Adipocyte (in vitro differentiated cells): ENCODE measurements at regions not wholly inside any gene's neighbourhood (a gene's known extent, or its start where the extent isn't known, plus 50 kb on each side); places are given as distances from the start of the nearest gene placed in this dataset.

Experiments
- DNase-seq: peaks from one replicate; pipeline ENCODE4 v3.0.0-alpha.2; 2015; ENCODE audit warnings: low read depth
- H3K27me3 ChIP-seq: replicated peaks from 2 replicates; pipeline ENCODE4 v1.7.0; 2013; ENCODE audit warnings: mild to moderate bottlenecking, low read length, moderate library complexity; ENCODE audit not compliant: control insufficient read depth, insufficient read depth
- H3K36me3 ChIP-seq: 2 replicates; pipeline ENCODE4 v1.7.0; 2013; ENCODE audit warnings: low read length, mild to moderate bottlenecking, moderate library complexity; ENCODE audit not compliant: control insufficient read depth, insufficient read depth, severe bottlenecking
- H3K4me1 ChIP-seq: 2 replicates; pipeline ENCODE4 v1.7.0; 2013; ENCODE audit warnings: mild to moderate bottlenecking, low read length, moderate library complexity; ENCODE audit not compliant: control insufficient read depth, insufficient read depth
- H3K4me3 ChIP-seq: 2 replicates; pipeline ENCODE4 v1.7.0; 2013; ENCODE audit warnings: mild to moderate bottlenecking, low read length, moderate library complexity
- H3K9ac ChIP-seq: 2 replicates; pipeline ENCODE4 v1.7.0; 2013; ENCODE audit warnings: mild to moderate bottlenecking, low read length, moderate library complexity
- H3K9me3 ChIP-seq: 2 replicates; pipeline ENCODE4 v1.7.0; 2013; ENCODE audit warnings: mild to moderate bottlenecking, low read length, moderate library complexity; ENCODE audit not compliant: control insufficient read depth

DNA sequence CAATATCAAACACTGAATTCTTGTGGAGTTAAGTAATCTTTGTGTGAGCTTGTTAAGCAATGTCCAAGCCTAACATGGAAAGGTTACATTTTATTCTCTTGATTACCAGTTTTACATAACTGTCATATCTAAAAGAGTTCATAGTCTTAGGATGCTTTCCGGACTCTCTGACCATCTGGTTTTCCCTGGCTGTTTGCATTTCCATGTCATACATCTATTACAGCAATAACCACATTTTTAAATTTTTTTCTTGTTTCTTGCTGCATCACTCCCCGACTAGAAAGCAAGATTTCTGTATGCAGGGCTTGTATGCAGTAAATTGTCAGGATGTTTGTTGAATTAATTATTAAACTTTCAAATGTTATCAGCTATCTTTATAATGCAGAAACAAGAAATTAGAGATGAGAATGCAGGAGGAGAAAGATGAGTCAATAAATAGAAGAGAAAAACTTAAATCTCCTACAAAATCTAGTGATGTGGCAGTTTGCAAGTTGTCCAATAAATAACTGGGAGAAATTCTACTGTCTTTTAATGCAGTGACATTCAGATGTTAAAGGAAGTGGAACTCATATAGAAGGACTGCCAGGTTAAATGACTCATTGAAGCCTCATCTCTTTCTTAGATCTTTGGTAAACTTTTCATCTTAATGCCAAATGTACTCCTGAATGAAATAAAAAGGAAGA is 179.6 kb upstream of the SGCD start:
- Histone ChIP-seq H3K36me3 (no peaks in the 10 kb centered on the region), H3K4me3 (no peak overlapping the region), H3K27me3 (no peaks in the 10 kb centered on the region), H3K9ac (no peak overlapping the region), H3K9me3 (peaks cover 11% of the 10 kb centered on the region), H3K4me1 (peaks cover 12% of the 10 kb centered on the region)
- DNase-seq, result peak; percentile 80

DNA sequence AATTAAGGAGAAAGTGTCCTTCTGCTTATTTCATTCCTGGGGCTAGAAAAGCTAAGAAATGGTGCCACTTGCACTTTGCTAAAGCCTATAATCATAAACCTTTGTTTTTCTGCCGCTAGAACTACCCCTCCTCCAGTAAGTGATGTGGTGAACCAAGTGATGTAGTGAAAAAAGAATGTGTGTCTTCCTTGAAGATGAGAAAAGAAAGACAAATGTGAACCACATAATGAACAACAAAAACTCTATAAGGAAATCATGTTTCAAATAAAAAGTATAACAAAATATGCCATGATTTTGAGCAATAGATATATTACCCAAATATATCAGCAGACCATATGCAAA is 179.0 kb upstream of the SGCD start:
- DNase-seq, result peak; percentile 40
- H3K9ac ChIP-seq, result no peak overlapping the region
- H3K4me1 ChIP-seq, result peaks cover 12% of the 10 kb centered on the region
- H3K27me3 ChIP-seq, result no peaks in the 10 kb centered on the region
- H3K4me3 ChIP-seq, result no peak overlapping the region
- peaks cover 5% of the 10 kb centered on the region for H3K9me3 ChIP-seq
- H3K36me3 ChIP-seq, result no peaks in the 10 kb centered on the region

DNA sequence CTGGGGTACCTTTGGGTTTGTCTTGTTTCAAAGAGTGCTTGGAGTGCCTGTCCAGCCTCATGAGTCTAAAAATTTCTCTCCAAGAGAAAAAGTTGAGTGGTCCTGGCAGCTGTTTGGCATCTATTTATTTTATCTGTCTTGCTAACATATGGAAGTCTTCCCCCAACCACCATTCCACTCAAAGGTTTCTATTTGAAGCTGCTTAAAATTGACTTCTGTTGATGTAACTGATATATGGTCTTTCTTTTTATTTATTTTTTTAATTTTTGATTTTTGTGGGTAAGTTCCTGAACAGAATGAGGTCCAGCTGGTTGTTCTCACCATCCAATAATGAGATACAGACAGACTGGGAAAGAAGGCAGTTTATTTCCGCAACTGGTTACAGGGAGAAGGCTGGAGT is 178.7 kb upstream of the SGCD start:
- no peak overlapping the region for H3K4me3 ChIP-seq
- no peak overlapping the region for H3K9ac ChIP-seq
- H3K9me3 ChIP-seq, result peaks cover 2% of the 10 kb centered on the region
- DNase-seq, result peak; percentile 61
- no peaks in the 10 kb centered on the region for H3K36me3 ChIP-seq
- peaks cover 12% of the 10 kb centered on the region for H3K4me1 ChIP-seq
- no peaks in the 10 kb centered on the region for H3K27me3 ChIP-seq

DNA sequence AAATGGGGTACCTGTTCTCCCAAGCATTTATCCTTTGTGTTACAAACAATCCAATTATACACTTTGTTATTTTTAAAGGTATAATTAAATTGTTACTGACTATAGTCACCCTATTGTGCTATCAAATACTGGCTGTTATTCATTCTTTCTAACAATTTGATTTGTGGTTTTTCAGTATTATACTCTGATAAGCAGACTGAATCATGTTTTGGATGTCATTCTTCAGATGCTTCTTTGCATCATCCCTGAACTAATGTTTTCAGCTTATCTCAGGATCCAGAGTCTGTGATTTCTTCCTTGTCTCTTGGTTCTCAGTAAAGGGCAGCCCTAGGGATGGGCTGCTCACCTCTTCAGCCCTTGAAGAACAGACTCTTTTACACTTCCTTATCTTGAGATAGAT is 177.8 kb upstream of the SGCD start:
- peak; percentile 14 for DNase-seq
- Histone ChIP-seq H3K4me1 (peaks cover 12% of the 10 kb centered on the region), H3K9me3 (no peaks in the 10 kb centered on the region), H3K36me3 (no peaks in the 10 kb centered on the region), H3K4me3 (no peak overlapping the region), H3K27me3 (no peaks in the 10 kb centered on the region), H3K9ac (no peak overlapping the region)

DNA sequence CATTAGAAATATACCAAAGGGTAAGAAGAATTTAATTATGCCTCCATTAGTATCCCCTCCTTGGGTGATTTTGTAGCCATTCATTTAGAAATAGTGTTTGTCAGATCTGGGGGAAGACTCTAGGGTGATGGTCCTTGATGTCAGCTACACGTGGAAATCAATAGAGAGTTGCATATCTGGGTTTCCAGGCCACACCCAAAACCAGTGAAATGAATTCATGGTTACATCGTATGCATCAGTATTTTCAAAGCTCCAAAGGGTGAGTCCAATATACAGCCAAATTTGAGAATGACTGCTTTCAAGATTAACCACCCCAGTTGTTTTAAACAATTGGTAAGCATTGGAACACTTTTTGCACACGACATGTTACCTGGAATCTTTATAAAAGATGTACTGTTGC is 173.4 kb upstream of the SGCD start:
- H3K36me3 ChIP-seq, result no peaks in the 10 kb centered on the region
- H3K4me1 ChIP-seq, result no peaks in the 10 kb centered on the region
- no peak overlapping the region for H3K9ac ChIP-seq
- no peaks in the 10 kb centered on the region for H3K9me3 ChIP-seq
- no peaks in the 10 kb centered on the region for H3K27me3 ChIP-seq
- no peak for DNase-seq
- H3K4me3 ChIP-seq, result no peak overlapping the region

DNA sequence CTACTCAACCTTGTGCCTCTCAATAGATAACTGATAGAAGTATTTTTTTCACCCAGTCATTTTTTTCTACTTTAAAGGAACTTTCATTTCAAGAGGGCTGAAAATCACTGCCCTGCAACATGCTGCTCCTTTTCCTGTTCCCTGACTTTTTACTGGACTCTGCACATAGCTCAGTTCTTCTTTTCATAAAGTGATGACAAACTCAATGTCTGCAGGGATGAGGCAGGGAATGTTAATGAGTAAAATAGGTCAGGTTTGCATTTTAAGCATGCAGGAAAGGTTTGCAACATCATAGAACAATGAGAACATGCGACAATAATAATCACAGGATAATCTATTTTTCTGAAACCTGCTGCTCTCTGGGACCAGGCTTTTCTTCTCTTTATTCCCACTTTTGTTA is 172.2 kb upstream of the SGCD start:
- no peak for DNase-seq
- no peak overlapping the region for H3K4me3 ChIP-seq
- H3K9me3 ChIP-seq, result no peaks in the 10 kb centered on the region
- H3K9ac ChIP-seq, result no peak overlapping the region
- H3K4me1 ChIP-seq, result no peaks in the 10 kb centered on the region
- H3K36me3 ChIP-seq, result no peaks in the 10 kb centered on the region
- H3K27me3 ChIP-seq, result no peaks in the 10 kb centered on the region

DNA sequence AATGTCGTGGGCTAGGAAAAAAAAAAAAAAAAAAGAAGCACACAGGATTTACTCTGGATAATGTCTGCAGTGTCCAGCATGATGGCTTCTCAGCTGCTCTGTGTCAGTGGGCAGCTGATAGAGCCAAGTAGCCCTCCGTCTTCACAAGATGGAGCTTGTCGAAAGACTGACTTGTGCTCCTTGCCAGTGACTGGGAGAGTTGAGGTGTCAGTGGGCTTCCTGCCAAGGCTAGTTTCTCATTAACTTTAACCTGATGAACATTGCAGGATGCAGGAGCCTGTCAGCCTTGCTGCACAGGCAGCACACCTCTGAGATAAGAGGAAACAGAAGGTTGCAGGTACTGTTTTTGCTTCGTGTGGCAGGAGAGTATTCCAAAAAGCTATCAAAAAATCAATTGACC is 171.4 kb upstream of the SGCD start:
- H3K9ac ChIP-seq, result no peak overlapping the region
- no peaks in the 10 kb centered on the region for H3K4me1 ChIP-seq
- DNase-seq, result no peak
- no peak overlapping the region for H3K4me3 ChIP-seq
- no peaks in the 10 kb centered on the region for H3K9me3 ChIP-seq
- no peaks in the 10 kb centered on the region for H3K36me3 ChIP-seq
- H3K27me3 ChIP-seq, result no peaks in the 10 kb centered on the region

DNA sequence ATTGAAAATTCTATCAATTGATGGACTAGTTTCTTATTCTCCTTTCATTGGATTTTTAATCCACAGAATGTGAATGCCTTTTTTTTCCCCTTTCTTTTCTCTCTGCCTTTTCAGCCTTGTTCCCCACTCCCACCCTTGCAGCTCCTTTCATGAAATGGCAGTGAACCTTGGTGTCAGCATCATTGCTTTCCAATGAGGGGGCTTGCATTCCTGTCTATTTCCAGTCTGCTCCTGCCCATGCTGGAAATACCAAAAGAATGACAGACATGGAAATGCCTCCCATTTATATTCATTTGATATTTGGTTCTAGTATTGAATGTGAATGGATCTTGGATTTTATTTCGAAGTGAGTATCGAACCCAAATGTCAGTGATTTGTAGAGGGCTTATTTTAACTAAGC is 162.7 kb upstream of the SGCD start:
- Histone ChIP-seq H3K27me3 (no peaks in the 10 kb centered on the region), H3K4me3 (no peak overlapping the region), H3K36me3 (no peaks in the 10 kb centered on the region), H3K9ac (no peak overlapping the region), H3K4me1 (no peaks in the 10 kb centered on the region), H3K9me3 (no peaks in the 10 kb centered on the region)
- no peak for DNase-seq

DNA sequence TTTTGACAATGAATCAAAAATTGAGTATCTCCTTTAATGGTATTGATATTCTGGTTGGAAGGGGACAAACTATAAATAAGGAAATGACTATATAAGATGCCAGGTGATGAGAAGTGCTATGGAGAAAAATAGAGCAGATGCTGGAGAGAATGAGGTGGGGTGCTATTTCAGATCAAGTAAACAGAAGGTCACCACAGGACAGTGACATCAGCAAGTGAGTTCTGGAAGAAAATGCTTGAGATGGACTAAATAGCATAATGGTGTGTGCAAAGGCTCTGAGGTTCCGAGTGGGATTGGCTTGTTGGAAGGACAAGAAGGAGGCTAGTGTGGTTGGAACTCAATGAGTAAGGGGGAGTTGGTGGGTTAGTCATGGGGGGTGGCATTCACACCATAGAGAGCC is 157.5 kb upstream of the SGCD start:
- H3K4me3 ChIP-seq, result no peak overlapping the region
- DNase-seq, result no peak
- H3K36me3 ChIP-seq, result no peaks in the 10 kb centered on the region
- H3K9me3 ChIP-seq, result no peaks in the 10 kb centered on the region
- no peaks in the 10 kb centered on the region for H3K27me3 ChIP-seq
- no peak overlapping the region for H3K9ac ChIP-seq
- no peaks in the 10 kb centered on the region for H3K4me1 ChIP-seq

DNA sequence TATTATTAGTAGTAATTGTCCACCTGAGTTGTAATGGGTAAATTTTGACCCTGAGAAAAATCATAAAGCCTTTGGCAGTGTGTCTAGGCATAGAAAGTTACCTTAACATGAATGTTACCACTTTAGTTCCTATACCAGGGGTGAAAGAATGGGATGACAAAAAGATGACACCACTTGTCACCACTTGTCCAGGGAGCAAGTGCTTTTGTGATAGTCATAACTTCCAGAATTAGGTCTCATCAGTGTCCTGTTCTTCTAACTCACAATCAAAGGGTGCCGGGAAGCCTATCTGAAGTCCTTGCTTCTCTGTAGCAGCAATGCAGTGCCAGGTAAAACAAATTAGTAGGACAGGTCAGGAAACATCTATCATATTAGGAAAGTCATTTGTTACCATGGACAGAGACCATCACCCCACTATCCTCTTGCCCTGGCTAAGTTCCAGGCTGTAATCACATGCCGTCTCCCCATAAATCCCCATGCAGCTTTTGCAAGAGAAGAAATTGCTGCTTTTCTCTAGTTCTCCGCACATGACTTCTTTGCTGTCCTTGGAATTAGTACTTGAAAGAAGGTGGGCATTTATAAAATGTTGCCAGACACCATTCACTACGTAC is 156.5 kb upstream of the SGCD start:
- no peak overlapping the region for H3K9ac ChIP-seq
- DNase-seq, result no peak
- H3K4me3 ChIP-seq, result no peak overlapping the region
- no peaks in the 10 kb centered on the region for H3K9me3 ChIP-seq
- no peaks in the 10 kb centered on the region for H3K27me3 ChIP-seq
- no peaks in the 10 kb centered on the region for H3K36me3 ChIP-seq
- H3K4me1 ChIP-seq, result no peaks in the 10 kb centered on the region

DNA sequence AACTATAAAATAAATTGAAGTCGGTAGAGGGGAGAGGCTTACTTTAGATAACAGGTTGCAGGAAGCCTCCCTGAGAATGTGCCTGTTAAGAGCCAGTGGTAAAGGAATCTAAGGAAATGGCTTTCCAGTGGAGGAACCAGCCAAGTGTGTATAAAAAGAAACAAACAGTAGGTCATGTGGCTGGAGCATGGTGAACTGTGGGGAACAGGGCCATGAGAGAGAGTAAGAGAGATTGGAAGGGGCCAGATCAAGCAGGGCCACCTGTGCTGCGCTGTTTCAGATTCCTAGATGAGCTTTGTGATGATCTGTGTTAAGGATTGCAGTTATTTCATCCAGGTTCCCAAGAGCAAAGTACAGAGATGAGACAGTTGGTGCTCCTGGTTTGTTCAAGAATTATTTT is 152.7 kb upstream of the SGCD start:
- Histone ChIP-seq H3K27me3 (no peaks in the 10 kb centered on the region), H3K9me3 (no peaks in the 10 kb centered on the region), H3K4me1 (no peaks in the 10 kb centered on the region), H3K9ac (no peak overlapping the region), H3K4me3 (no peak overlapping the region), H3K36me3 (no peaks in the 10 kb centered on the region)
- DNase-seq, result no peak

DNA sequence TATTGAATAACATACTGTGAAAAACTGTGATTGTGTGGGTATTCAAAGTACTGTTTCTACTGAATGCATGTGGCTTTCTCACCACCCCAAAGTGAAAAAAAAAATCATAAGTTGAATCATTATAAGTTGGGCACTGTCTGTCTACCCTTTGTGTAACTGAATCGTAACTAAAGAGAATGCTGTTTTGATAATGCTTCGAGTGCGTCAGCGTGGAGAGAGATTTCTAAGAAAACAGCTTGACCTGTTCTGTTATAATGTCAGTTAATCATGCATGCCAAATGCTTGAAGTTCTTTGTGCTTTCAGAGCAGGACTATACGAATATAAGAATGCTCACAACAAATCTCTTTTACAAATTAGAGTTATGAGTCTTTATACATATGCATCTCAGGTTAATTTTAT is 148.8 kb upstream of the SGCD start:
- no peak overlapping the region for H3K4me3 ChIP-seq
- H3K36me3 ChIP-seq, result no peaks in the 10 kb centered on the region
- H3K9me3 ChIP-seq, result peaks cover 3% of the 10 kb centered on the region
- H3K9ac ChIP-seq, result no peak overlapping the region
- H3K4me1 ChIP-seq, result no peaks in the 10 kb centered on the region
- no peak for DNase-seq
- H3K27me3 ChIP-seq, result no peaks in the 10 kb centered on the region
